Transverse colon (tissue), 4 donors: ENCODE measurements at regions not wholly inside any gene's neighbourhood (a gene's known extent, or its start where the extent isn't known, plus 50 kb on each side); places are given as distances from the start of the nearest gene placed in this dataset.

Experiments used
- EP300 ChIP-seq: sonication (generic); formaldehyde crosslinking; IDR thresholded peaks from one replicate; pipeline ENCODE4 v1.6.1; 2017; ENCODE audit warnings: antibody characterized with exemption, low read depth
- POLR2A ChIP-seq: fragments of 450-650 bp; IDR thresholded peaks from one replicate; pipeline ENCODE4 v1.6.1; 2016; ENCODE audit warnings: antibody characterized with exemption, mild to moderate bottlenecking, moderate library complexity
- POLR2AphosphoS5 ChIP-seq, 3 donors: sonication (generic); formaldehyde crosslinking; IDR thresholded peaks; one replicate each; pipeline ENCODE4 v1.6.1; 2016; ENCODE audit warnings: antibody characterized with exemption in 3 of 3
- TF ChIP-seq, protein P1 (sequence below), 5 experiments: fragments of 200-600 bp in 3 of 5; fragments of 450-650 bp in 2 of 5; sonication (generic) in 3 of 5; IDR thresholded peaks; 1 replicate in 2 of 5; 2 replicates in 3 of 5; pipeline ENCODE4 v1.5.1; 2016 to 2017; ENCODE audit warnings: antibody characterized with exemption in 5 of 5, inconsistent platforms in 3 of 5, mild to moderate bottlenecking in 2 of 5, moderate library complexity in 1 of 5

DNA sequence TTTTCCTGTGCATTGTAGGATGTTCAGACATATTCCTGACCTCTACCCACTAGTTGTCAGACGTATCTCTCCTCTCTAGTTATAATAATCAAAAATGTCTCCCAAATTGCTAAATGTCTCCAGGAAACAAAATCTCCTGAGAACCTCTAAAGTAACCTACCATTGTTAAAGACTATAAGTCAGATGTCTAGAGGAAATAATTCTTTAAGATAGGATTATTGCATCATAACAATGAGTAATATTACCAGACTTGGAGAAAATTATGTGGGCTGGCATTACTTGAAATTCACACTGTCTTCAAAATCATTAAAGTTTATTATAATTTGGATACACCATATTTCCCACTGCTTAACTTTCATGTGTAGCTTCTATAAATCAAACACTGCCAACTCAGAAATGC, 643.0 kb upstream of the ADGRL2 start:
- no peak for TF ChIP-seq POLR2A
- TF ChIP-seq, protein P1, sequence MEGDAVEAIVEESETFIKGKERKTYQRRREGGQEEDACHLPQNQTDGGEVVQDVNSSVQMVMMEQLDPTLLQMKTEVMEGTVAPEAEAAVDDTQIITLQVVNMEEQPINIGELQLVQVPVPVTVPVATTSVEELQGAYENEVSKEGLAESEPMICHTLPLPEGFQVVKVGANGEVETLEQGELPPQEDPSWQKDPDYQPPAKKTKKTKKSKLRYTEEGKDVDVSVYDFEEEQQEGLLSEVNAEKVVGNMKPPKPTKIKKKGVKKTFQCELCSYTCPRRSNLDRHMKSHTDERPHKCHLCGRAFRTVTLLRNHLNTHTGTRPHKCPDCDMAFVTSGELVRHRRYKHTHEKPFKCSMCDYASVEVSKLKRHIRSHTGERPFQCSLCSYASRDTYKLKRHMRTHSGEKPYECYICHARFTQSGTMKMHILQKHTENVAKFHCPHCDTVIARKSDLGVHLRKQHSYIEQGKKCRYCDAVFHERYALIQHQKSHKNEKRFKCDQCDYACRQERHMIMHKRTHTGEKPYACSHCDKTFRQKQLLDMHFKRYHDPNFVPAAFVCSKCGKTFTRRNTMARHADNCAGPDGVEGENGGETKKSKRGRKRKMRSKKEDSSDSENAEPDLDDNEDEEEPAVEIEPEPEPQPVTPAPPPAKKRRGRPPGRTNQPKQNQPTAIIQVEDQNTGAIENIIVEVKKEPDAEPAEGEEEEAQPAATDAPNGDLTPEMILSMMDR (IDR thresholded peaks at IDR 0.05) = no peak
- no peak for TF ChIP-seq POLR2AphosphoS5 (IDR thresholded peaks at IDR 0.05)
- no peak for TF ChIP-seq EP300
